GM23338 (cell line): ENCODE measurements at regions not wholly inside any gene's neighbourhood (a gene's known extent, or its start where the extent isn't known, plus 50 kb on each side); places are given as distances from the start of the nearest gene placed in this dataset.

ENCODE experiments used
- ATAC-seq: fragments of 200-7000 bp; cut with Tn5 transposase; 3 replicates; pipeline ENCODE4 v1.9.1; 2020
- DNase-seq: peaks from one replicate; pipeline ENCODE4 v3.0.0-alpha.2; 2015; ENCODE audit warnings: low spot score
- H2AFZ ChIP-seq: fragments of 200-600 bp; sonication (generic); 2 replicates; pipeline ENCODE4 v1.8.0; 2016; ENCODE audit warnings: antibody characterized with exemption, mild to moderate bottlenecking, moderate library complexity
- H3F3A ChIP-seq: fragments of 200-600 bp; sonication (generic); replicated peaks from 2 replicates; pipeline ENCODE4 v1.8.0; 2017; ENCODE audit warnings: antibody characterized with exemption, mixed run types, low read depth
- H3K27ac ChIP-seq: fragments of 200-600 bp; sonication (generic); 2 replicates; pipeline ENCODE4 v1.6.1; 2016; ENCODE audit warnings: low read depth
- H3K27me3 ChIP-seq: fragments of 200-600 bp; sonication (generic); 2 replicates; pipeline ENCODE4 v1.8.0; 2016; ENCODE audit warnings: mild to moderate bottlenecking, mixed run types, moderate library complexity; ENCODE audit not compliant: insufficient read depth
- H3K36me3 ChIP-seq: fragments of 200-600 bp; sonication (generic); 2 replicates; pipeline ENCODE4 v1.8.0; 2016; ENCODE audit warnings: mild to moderate bottlenecking; ENCODE audit not compliant: insufficient read depth
- H3K4me1 ChIP-seq: fragments of 200-600 bp; sonication (generic); 2 replicates; pipeline ENCODE4 v1.8.0; 2016; ENCODE audit warnings: mild to moderate bottlenecking, moderate library complexity; ENCODE audit not compliant: insufficient read depth
- H3K4me2 ChIP-seq: fragments of 200-600 bp; sonication (generic); 2 replicates; pipeline ENCODE4 v1.7.1; 2017; ENCODE audit warnings: mixed run types
- H3K4me3 ChIP-seq: fragments of 200-600 bp; sonication (generic); 2 replicates; pipeline ENCODE4 v1.6.1; 2016; ENCODE audit warnings: mixed run types
- H3K79me2 ChIP-seq: fragments of 200-600 bp; sonication (generic); replicated peaks from 2 replicates; pipeline ENCODE4 v1.8.0; 2017; ENCODE audit warnings: mild to moderate bottlenecking; ENCODE audit not compliant: insufficient read depth
- H3K9me2 ChIP-seq: fragments of 200-600 bp; sonication (generic); 2 replicates; pipeline ENCODE4 v1.8.0; 2017; ENCODE audit not compliant: insufficient read depth
- H4K20me1 ChIP-seq: fragments of 200-600 bp; sonication (generic); replicated peaks from 2 replicates; pipeline ENCODE4 v1.8.0; 2017; ENCODE audit warnings: mild to moderate bottlenecking; ENCODE audit not compliant: insufficient read depth
- H3K27ac Mint-ChIP-seq: 2 replicates; pipeline ENCODE4 v1.8.0; 2020; ENCODE audit warnings: inconsistent platforms, mild to moderate bottlenecking, moderate library complexity, mixed read lengths
- H3K27me3 Mint-ChIP-seq: 3 replicates; pipeline ENCODE4 v1.8.0; 2022; ENCODE audit warnings: low read depth, mild to moderate bottlenecking, moderate library complexity, mixed read lengths, inconsistent platforms; ENCODE audit not compliant: insufficient read depth, poor library complexity
- H3K36me3 Mint-ChIP-seq: 3 replicates; pipeline ENCODE4 v1.8.0; 2021; ENCODE audit warnings: low read depth, mild to moderate bottlenecking, inconsistent platforms, moderate library complexity, mixed read lengths
- H3K4me1 Mint-ChIP-seq: 3 replicates; pipeline ENCODE4 v1.8.0; 2020; ENCODE audit warnings: mild to moderate bottlenecking, inconsistent platforms, mixed read lengths
- H3K4me3 Mint-ChIP-seq: 3 replicates; pipeline ENCODE4 v1.8.0; 2021; ENCODE audit warnings: moderate library complexity, mild to moderate bottlenecking, inconsistent platforms, mixed read lengths
- H3K9me3 Mint-ChIP-seq: 3 replicates; pipeline ENCODE4 v1.8.0; 2020; ENCODE audit warnings: moderate library complexity, mild to moderate bottlenecking, inconsistent platforms, mixed read lengths
- CREB1 ChIP-seq: fragments of 250-450 bp; sonication (Bioruptor Pico); IDR thresholded peaks from 2 replicates; pipeline ENCODE4 v1.5.0; 2020; ENCODE audit warnings: low read depth, mild to moderate bottlenecking, moderate library complexity
- CTCF ChIP-seq, 2 experiments: fragments of 200-600 bp in 1 of 2; sonication (generic) in 1 of 2; conservative IDR thresholded peaks; 2 replicates each; pipeline versions ENCODE4 v1.5.1 to v1.6.1; 2016 to 2017; ENCODE audit warnings: antibody characterized with exemption in 2 of 2, low read depth in 2 of 2, mild to moderate bottlenecking in 2 of 2, moderate library complexity in 1 of 2
- ETS1 ChIP-seq: IDR thresholded peaks from 2 replicates; pipeline ENCODE4 v1.6.1; 2016; ENCODE audit warnings: antibody characterized with exemption
- EZH2 ChIP-seq: fragments of 200-600 bp; sonication (generic); IDR thresholded peaks from one replicate; pipeline ENCODE4 v1.8.0; 2017; ENCODE audit warnings: antibody characterized with exemption, mild to moderate bottlenecking, low read depth; ENCODE audit not compliant: unreplicated experiment
- EZH2phosphoT487 ChIP-seq: fragments of 200-600 bp; sonication (generic); IDR thresholded peaks from one replicate; pipeline ENCODE4 v1.8.1; 2018; ENCODE audit warnings: antibody characterized with exemption; ENCODE audit not compliant: unreplicated experiment
- JUNB ChIP-seq: IDR thresholded peaks from one replicate; pipeline ENCODE4 v1.6.1; 2016; ENCODE audit warnings: antibody characterized with exemption; ENCODE audit not compliant: unreplicated experiment
- NANOG ChIP-seq: IDR thresholded peaks from 2 replicates; pipeline ENCODE4 v1.6.1; 2016; ENCODE audit warnings: antibody characterized with exemption, borderline replicate concordance
- POLR2AphosphoS5 ChIP-seq: IDR thresholded peaks from 2 replicates; pipeline ENCODE4 v1.6.1; 2016; ENCODE audit warnings: antibody characterized with exemption, low read depth
- REST ChIP-seq: IDR thresholded peaks from one replicate; pipeline ENCODE4 v1.6.1; 2018; ENCODE audit warnings: antibody characterized with exemption; ENCODE audit not compliant: unreplicated experiment
- STAT1 ChIP-seq: IDR thresholded peaks from one replicate; pipeline ENCODE4 v1.6.1; 2016; ENCODE audit warnings: antibody characterized with exemption; ENCODE audit not compliant: unreplicated experiment
- ZNF114 ChIP-seq: fragments of 250-450 bp; sonication (Bioruptor Pico); IDR thresholded peaks from 2 replicates; pipeline ENCODE4 v1.5.0; 2020; ENCODE audit warnings: mild to moderate bottlenecking, moderate library complexity
- ZNF331 ChIP-seq: fragments of 250-450 bp; sonication (Bioruptor Pico); IDR thresholded peaks from 2 replicates; pipeline ENCODE4 v1.5.0; 2020; ENCODE audit warnings: low read depth, mild to moderate bottlenecking, moderate library complexity
- ZNF462 ChIP-seq: fragments of 250-450 bp; sonication (Bioruptor Pico); IDR thresholded peaks from 2 replicates; pipeline ENCODE4 v1.5.0; 2020; ENCODE audit warnings: mild to moderate bottlenecking, moderate library complexity

GRCh38 chr18:46421973-46422551 lies 235.0 kb downstream of the LOXHD1 start:
- TF ChIP-seq CREB1 (CRISPR knock-in tag) (no peak), JUNB (no peak), ZNF462 (CRISPR knock-in tag) (no peak), EZH2phosphoT487 (no peak), STAT1 (no peak), POLR2AphosphoS5 (no peak), REST (no peak), ZNF114 (CRISPR knock-in tag) (no peak), NANOG (no peak), ETS1 (no peak), ZNF331 (CRISPR knock-in tag) (no peak), EZH2 (no peak), CTCF (conservative IDR thresholded peaks at IDR 0.05; ENCODE audit: low read depth in 2 of 2) (no peak)
- Histone ChIP-seq H3K27me3 (no peaks in the 10 kb centered on the region), H3K79me2 (no peaks in the 10 kb centered on the region), H3K4me3 (no peak overlapping the region), H3K9me2 (no peaks in the 10 kb centered on the region), H3K4me2 (no peak overlapping the region), H3F3A (0 out of 2 replicates have a peak, but pooled peaks cover 2% of the 10 kb centered on the region), H3K36me3 (no peaks in the 10 kb centered on the region), H3K27ac (no peak overlapping the region), H3K4me1 (peaks cover 20% of the 10 kb centered on the region), H4K20me1 (no peaks in the 10 kb centered on the region), H2AFZ (no peak overlapping the region)
- Mint-ChIP-seq H3K27me3 (peaks cover 17% of the 10 kb centered on the region), H3K4me3 (no peak overlapping the region), H3K9me3 (no peaks in the 10 kb centered on the region), H3K4me1 (peaks cover 41% of the 10 kb centered on the region), H3K27ac (no peak overlapping the region), H3K36me3 (no peaks in the 10 kb centered on the region; the same call in 2 of the 3 replicates)
- no peak for ATAC-seq
- DNase-seq = no peak
